ENCODE measurements at regions not wholly inside any gene's neighbourhood (a gene's known extent, or its start where the extent isn't known, plus 50 kb on each side); places are given as distances from the start of the nearest gene placed in this dataset.

DNA sequence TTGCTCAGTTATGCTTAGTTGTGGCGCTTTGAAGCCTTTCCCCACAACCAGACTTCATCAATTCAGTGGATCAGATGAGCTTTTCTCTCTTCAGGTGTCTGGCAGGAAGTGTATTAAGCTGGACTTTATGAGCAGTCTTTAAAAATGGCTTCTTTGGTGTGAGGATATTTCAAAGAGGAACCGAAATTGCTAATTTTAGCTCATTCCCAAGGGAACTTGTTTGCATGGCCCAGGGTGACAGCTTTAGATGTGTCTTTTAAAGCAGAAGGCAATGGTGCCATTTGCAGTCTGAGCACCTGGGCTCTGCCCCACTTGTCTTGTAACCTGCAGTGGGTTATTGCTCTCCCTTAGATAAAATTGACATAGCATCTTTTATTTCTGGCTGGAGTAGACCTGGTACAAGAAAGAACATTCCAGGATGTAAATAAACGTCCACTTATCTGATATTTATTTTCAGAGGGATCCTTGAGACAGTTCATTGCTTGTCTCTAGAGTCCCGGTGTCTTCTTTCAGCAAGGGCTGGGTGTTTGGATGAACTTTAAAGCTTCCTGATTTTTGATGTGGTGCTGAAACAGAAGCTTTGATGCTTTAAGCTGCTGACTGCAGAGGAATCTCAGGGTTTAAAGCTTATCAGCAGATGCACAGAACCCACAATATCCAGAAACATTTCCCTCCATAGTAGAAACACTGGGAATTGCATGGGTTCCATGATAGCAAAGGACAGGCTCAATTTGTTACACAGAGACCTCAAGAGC lies 241.7 kb downstream of the ADGRL2 start:
- intact Hi-C loops (cut with DNase I) = no loop called here
- no peaks in the 10 kb centered on the region for H3K36me3 ChIP-seq
- no peaks in the 10 kb centered on the region for H3K9me3 ChIP-seq
- DNase-seq = no peak
- no peak overlapping the region for H3K27ac ChIP-seq
- no peaks in the 10 kb centered on the region for H3K4me1 ChIP-seq
- WGBS, 2 donors = 53 to 59% methylated on average over 4 of the region's 4 CpGs
- H3K4me3 ChIP-seq = no peak overlapping the region
- ATAC-seq = no peak
- TF ChIP-seq, protein P1, sequence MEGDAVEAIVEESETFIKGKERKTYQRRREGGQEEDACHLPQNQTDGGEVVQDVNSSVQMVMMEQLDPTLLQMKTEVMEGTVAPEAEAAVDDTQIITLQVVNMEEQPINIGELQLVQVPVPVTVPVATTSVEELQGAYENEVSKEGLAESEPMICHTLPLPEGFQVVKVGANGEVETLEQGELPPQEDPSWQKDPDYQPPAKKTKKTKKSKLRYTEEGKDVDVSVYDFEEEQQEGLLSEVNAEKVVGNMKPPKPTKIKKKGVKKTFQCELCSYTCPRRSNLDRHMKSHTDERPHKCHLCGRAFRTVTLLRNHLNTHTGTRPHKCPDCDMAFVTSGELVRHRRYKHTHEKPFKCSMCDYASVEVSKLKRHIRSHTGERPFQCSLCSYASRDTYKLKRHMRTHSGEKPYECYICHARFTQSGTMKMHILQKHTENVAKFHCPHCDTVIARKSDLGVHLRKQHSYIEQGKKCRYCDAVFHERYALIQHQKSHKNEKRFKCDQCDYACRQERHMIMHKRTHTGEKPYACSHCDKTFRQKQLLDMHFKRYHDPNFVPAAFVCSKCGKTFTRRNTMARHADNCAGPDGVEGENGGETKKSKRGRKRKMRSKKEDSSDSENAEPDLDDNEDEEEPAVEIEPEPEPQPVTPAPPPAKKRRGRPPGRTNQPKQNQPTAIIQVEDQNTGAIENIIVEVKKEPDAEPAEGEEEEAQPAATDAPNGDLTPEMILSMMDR (IDR thresholded peaks at IDR 0.05) = no peak
- peaks cover 0 to 10% (median 0%) of the 10 kb centered on the region in 7 donors for H3K27me3 ChIP-seq
